WTC11 (cell line): ENCODE measurements at regions not wholly inside any gene's neighbourhood (a gene's known extent, or its start where the extent isn't known, plus 50 kb on each side); places are given as distances from the start of the nearest gene placed in this dataset.

Experiments used
- ATAC-seq: fragments of 200-7000 bp; cut with Tn5 transposase; 2 replicates; pipeline ENCODE4 v1.10.0; 2021; ENCODE audit warnings: mild to moderate bottlenecking, moderate library complexity
- CTCF ChIA-PET: fragments of 300-600 bp; sonication (Branson Sonifier 250); formaldehyde crosslinking; loops from one replicate; lab custom pipeline; 2021; ENCODE audit warnings: antibody characterized with exemption; lab: Charles Lee
- POLR2A ChIA-PET: fragments of 350-600 bp; sonication (Branson Sonifier 250); formaldehyde crosslinking; loops from one replicate; lab custom pipeline; 2021; ENCODE audit warnings: antibody characterized with exemption; lab: Charles Lee
- DNase-seq: peaks from one replicate; pipeline ENCODE4 v3.0.0; 2021; ENCODE audit warnings: low spot score
- H3K27ac Mint-ChIP-seq: 2 replicates; pipeline ENCODE4 v1.8.0; 2021; ENCODE audit warnings: mixed read lengths
- H3K27me3 Mint-ChIP-seq: 2 replicates; pipeline ENCODE4 v1.8.0; 2021; ENCODE audit warnings: low read depth, mild to moderate bottlenecking, moderate library complexity, mixed read lengths
- H3K36me3 Mint-ChIP-seq: 2 replicates; pipeline ENCODE4 v1.8.0; 2021; ENCODE audit warnings: mixed read lengths
- H3K4me1 Mint-ChIP-seq: 2 replicates; pipeline ENCODE4 v1.8.0; 2022; ENCODE audit warnings: mixed read lengths
- H3K4me3 Mint-ChIP-seq: 2 replicates; pipeline ENCODE4 v1.8.0; 2021; ENCODE audit warnings: mild to moderate bottlenecking, moderate library complexity, mixed read lengths
- H3K9me3 Mint-ChIP-seq: 2 replicates; pipeline ENCODE4 v1.8.0; 2021; ENCODE audit warnings: mixed read lengths
- ATF1 ChIP-seq: sonication (generic); formaldehyde crosslinking; IDR thresholded peaks from 2 replicates; pipeline ENCODE4 v1.8.1; 2023; ENCODE audit warnings: mild to moderate bottlenecking, moderate library complexity, missing genetic modification reagents
- FOXJ3 ChIP-seq: sonication (generic); formaldehyde crosslinking; IDR thresholded peaks from 2 replicates; pipeline ENCODE4 v1.9.0; 2021; ENCODE audit warnings: missing genetic modification reagents, mild to moderate bottlenecking, borderline replicate concordance
- GRHL2 ChIP-seq: fragments of 250-450 bp; sonication (Bioruptor Pico); IDR thresholded peaks from 2 replicates; pipeline ENCODE4 v1.8.0; 2022; ENCODE audit warnings: mild to moderate bottlenecking, moderate library complexity; ENCODE audit not compliant: insufficient replicate concordance, severe bottlenecking
- RELA ChIP-seq: sonication (generic); formaldehyde crosslinking; IDR thresholded peaks from 2 replicates; pipeline ENCODE4 v1.8.1; 2022; ENCODE audit warnings: missing genetic modification reagents, mild to moderate bottlenecking, borderline replicate concordance
- RORB ChIP-seq: fragments of 250-450 bp; sonication (Bioruptor Pico); IDR thresholded peaks from 2 replicates; pipeline ENCODE4 v1.9.0; 2021; ENCODE audit warnings: mild to moderate bottlenecking
- SOX15 ChIP-seq: fragments of 250-450 bp; sonication (Bioruptor Pico); IDR thresholded peaks from 2 replicates; pipeline ENCODE4 v1.9.0; 2021; ENCODE audit warnings: mild to moderate bottlenecking
- TEAD4 ChIP-seq: sonication (generic); formaldehyde crosslinking; IDR thresholded peaks from 2 replicates; pipeline ENCODE4 v1.8.0; 2022; ENCODE audit warnings: mild to moderate bottlenecking, missing genetic modification reagents
- ZNF232 ChIP-seq: sonication (generic); formaldehyde crosslinking; IDR thresholded peaks from 2 replicates; pipeline ENCODE4 v1.8.0; 2022; ENCODE audit warnings: mild to moderate bottlenecking, missing genetic modification reagents
- TF ChIP-seq, protein P1 (sequence below): sonication (generic); formaldehyde crosslinking; IDR thresholded peaks from 2 replicates; pipeline ENCODE4 v1.8.0; 2022; ENCODE audit warnings: mild to moderate bottlenecking, missing genetic modification reagents
- TF ChIP-seq, protein P2 (sequence below): sonication (generic); formaldehyde crosslinking; conservative IDR thresholded peaks from 2 replicates; pipeline ENCODE4 v1.8.1; 2023; ENCODE audit warnings: mild to moderate bottlenecking, low read depth, missing genetic modification reagents, moderate library complexity
- TF ChIP-seq, protein P3 (sequence below): fragments of 250-450 bp; sonication (Bioruptor Pico); IDR thresholded peaks from 2 replicates; pipeline ENCODE4 v1.9.0; 2021; ENCODE audit warnings: mild to moderate bottlenecking, borderline replicate concordance
- TF ChIP-seq, protein P4 (sequence below): fragments of 250-450 bp; sonication (Bioruptor Pico); IDR thresholded peaks from 2 replicates; pipeline ENCODE4 v1.9.0; 2021; ENCODE audit warnings: mild to moderate bottlenecking
- TF ChIP-seq, protein P5 (sequence below): sonication (generic); formaldehyde crosslinking; IDR thresholded peaks from 2 replicates; pipeline ENCODE4 v1.8.1; 2022; ENCODE audit warnings: mild to moderate bottlenecking, missing genetic modification reagents, moderate library complexity, borderline replicate concordance
- TF ChIP-seq, protein P6 (sequence below): fragments of 250-450 bp; sonication (Bioruptor Pico); IDR thresholded peaks from 2 replicates; pipeline ENCODE4 v1.9.0; 2021; ENCODE audit warnings: mild to moderate bottlenecking
- TF ChIP-seq, protein P7 (sequence below): fragments of 200-600 bp; IDR thresholded peaks from 2 replicates; pipeline ENCODE4 v1.8.0; 2022; ENCODE audit warnings: antibody characterized with exemption
- TF ChIP-seq, protein P8 (sequence below): sonication (generic); formaldehyde crosslinking; IDR thresholded peaks from 2 replicates; pipeline ENCODE4 v1.8.1; 2022; ENCODE audit warnings: missing genetic modification reagents, borderline replicate concordance
- TF ChIP-seq, protein P9 (sequence below): sonication (generic); formaldehyde crosslinking; IDR thresholded peaks from 2 replicates; pipeline ENCODE4 v1.8.1; 2023; ENCODE audit warnings: mild to moderate bottlenecking, moderate library complexity, missing genetic modification reagents

DNA sequence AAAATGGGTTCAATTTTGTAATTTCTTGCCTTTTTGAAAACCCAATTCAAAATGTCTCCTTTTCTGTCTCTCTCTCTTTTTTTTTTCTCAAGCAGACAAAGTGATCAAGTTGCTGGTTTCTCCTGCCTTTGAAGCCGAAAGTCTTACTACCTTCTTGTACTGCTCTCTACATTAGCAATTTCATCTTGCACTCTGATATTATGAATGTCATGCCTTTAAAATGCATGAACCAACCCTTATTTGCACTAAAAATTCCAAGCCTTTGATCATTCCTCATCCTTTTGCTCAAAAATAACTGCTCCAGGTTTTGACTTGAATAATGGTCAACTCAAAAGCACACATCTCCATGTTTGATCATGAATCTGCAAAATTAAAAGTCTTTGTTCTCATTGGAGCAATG, 125.2 kb downstream of the CETN3 start (continued):
- TF ChIP-seq, protein P1, sequence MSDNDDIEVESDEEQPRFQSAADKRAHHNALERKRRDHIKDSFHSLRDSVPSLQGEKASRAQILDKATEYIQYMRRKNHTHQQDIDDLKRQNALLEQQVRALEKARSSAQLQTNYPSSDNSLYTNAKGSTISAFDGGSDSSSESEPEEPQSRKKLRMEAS: no peak
- TF ChIP-seq SOX15 (CRISPR knock-in tag): no peak
- TF ChIP-seq, protein P2, sequence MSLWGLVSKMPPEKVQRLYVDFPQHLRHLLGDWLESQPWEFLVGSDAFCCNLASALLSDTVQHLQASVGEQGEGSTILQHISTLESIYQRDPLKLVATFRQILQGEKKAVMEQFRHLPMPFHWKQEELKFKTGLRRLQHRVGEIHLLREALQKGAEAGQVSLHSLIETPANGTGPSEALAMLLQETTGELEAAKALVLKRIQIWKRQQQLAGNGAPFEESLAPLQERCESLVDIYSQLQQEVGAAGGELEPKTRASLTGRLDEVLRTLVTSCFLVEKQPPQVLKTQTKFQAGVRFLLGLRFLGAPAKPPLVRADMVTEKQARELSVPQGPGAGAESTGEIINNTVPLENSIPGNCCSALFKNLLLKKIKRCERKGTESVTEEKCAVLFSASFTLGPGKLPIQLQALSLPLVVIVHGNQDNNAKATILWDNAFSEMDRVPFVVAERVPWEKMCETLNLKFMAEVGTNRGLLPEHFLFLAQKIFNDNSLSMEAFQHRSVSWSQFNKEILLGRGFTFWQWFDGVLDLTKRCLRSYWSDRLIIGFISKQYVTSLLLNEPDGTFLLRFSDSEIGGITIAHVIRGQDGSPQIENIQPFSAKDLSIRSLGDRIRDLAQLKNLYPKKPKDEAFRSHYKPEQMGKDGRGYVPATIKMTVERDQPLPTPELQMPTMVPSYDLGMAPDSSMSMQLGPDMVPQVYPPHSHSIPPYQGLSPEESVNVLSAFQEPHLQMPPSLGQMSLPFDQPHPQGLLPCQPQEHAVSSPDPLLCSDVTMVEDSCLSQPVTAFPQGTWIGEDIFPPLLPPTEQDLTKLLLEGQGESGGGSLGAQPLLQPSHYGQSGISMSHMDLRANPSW: no peak
- no peak for TF ChIP-seq FOXJ3 (CRISPR knock-in tag)
- no peak for TF ChIP-seq ZNF232 (CRISPR knock-in tag)

DNA sequence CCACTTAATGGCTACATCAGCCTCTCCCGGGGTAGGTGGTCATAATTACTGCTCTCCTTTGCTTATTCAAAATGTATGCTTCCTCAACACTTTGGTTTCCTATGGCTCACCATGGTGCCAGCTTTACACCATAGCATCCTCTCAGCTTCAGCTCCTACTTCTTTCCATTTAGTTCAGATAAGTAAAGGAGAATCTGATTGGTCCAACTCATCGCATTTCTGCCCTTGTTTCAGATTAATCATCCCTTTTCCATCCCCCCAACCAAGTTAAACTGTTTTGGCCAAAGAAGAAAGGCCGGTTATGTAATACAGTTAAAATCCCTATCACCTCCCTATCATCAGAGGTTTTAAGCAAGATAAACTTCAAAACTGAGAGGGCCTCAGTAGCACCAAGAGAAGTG, 130.5 kb downstream of the CETN3 start:
- Mint-ChIP-seq H3K27me3 (no peaks in the 10 kb centered on the region), H3K36me3 (no peaks in the 10 kb centered on the region), H3K27ac (no peak overlapping the region), H3K4me1 (peaks cover 12% of the 10 kb centered on the region), H3K9me3 (no peaks in the 10 kb centered on the region), H3K4me3 (no peak overlapping the region)
- CTCF ChIA-PET: no interaction called here
- POLR2A ChIA-PET: no interaction called here
- no peak for DNase-seq
- ATAC-seq: no peak; the same call in 1 of the 2 replicates
- TF ChIP-seq, protein P3, sequence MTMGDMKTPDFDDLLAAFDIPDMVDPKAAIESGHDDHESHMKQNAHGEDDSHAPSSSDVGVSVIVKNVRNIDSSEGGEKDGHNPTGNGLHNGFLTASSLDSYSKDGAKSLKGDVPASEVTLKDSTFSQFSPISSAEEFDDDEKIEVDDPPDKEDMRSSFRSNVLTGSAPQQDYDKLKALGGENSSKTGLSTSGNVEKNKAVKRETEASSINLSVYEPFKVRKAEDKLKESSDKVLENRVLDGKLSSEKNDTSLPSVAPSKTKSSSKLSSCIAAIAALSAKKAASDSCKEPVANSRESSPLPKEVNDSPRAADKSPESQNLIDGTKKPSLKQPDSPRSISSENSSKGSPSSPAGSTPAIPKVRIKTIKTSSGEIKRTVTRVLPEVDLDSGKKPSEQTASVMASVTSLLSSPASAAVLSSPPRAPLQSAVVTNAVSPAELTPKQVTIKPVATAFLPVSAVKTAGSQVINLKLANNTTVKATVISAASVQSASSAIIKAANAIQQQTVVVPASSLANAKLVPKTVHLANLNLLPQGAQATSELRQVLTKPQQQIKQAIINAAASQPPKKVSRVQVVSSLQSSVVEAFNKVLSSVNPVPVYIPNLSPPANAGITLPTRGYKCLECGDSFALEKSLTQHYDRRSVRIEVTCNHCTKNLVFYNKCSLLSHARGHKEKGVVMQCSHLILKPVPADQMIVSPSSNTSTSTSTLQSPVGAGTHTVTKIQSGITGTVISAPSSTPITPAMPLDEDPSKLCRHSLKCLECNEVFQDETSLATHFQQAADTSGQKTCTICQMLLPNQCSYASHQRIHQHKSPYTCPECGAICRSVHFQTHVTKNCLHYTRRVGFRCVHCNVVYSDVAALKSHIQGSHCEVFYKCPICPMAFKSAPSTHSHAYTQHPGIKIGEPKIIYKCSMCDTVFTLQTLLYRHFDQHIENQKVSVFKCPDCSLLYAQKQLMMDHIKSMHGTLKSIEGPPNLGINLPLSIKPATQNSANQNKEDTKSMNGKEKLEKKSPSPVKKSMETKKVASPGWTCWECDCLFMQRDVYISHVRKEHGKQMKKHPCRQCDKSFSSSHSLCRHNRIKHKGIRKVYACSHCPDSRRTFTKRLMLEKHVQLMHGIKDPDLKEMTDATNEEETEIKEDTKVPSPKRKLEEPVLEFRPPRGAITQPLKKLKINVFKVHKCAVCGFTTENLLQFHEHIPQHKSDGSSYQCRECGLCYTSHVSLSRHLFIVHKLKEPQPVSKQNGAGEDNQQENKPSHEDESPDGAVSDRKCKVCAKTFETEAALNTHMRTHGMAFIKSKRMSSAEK: no peak
- TF ChIP-seq ATF1 (CRISPR knock-in tag) (no peak), RELA (CRISPR knock-in tag) (no peak), SOX15 (CRISPR knock-in tag) (no peak), GRHL2 (no peak), TEAD4 (CRISPR knock-in tag) (no peak), RORB (CRISPR knock-in tag) (no peak), ZNF232 (CRISPR knock-in tag) (no peak)
- TF ChIP-seq, protein P4, sequence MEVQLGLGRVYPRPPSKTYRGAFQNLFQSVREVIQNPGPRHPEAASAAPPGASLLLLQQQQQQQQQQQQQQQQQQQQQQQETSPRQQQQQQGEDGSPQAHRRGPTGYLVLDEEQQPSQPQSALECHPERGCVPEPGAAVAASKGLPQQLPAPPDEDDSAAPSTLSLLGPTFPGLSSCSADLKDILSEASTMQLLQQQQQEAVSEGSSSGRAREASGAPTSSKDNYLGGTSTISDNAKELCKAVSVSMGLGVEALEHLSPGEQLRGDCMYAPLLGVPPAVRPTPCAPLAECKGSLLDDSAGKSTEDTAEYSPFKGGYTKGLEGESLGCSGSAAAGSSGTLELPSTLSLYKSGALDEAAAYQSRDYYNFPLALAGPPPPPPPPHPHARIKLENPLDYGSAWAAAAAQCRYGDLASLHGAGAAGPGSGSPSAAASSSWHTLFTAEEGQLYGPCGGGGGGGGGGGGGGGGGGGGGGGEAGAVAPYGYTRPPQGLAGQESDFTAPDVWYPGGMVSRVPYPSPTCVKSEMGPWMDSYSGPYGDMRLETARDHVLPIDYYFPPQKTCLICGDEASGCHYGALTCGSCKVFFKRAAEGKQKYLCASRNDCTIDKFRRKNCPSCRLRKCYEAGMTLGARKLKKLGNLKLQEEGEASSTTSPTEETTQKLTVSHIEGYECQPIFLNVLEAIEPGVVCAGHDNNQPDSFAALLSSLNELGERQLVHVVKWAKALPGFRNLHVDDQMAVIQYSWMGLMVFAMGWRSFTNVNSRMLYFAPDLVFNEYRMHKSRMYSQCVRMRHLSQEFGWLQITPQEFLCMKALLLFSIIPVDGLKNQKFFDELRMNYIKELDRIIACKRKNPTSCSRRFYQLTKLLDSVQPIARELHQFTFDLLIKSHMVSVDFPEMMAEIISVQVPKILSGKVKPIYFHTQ (CRISPR knock-in tag): no peak
- TF ChIP-seq, protein P5, sequence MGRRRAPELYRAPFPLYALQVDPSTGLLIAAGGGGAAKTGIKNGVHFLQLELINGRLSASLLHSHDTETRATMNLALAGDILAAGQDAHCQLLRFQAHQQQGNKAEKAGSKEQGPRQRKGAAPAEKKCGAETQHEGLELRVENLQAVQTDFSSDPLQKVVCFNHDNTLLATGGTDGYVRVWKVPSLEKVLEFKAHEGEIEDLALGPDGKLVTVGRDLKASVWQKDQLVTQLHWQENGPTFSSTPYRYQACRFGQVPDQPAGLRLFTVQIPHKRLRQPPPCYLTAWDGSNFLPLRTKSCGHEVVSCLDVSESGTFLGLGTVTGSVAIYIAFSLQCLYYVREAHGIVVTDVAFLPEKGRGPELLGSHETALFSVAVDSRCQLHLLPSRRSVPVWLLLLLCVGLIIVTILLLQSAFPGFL: no peak
- TF ChIP-seq, protein P6, sequence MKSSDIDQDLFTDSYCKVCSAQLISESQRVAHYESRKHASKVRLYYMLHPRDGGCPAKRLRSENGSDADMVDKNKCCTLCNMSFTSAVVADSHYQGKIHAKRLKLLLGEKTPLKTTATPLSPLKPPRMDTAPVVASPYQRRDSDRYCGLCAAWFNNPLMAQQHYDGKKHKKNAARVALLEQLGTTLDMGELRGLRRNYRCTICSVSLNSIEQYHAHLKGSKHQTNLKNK (CRISPR knock-in tag): no peak
- TF ChIP-seq, protein P7, sequence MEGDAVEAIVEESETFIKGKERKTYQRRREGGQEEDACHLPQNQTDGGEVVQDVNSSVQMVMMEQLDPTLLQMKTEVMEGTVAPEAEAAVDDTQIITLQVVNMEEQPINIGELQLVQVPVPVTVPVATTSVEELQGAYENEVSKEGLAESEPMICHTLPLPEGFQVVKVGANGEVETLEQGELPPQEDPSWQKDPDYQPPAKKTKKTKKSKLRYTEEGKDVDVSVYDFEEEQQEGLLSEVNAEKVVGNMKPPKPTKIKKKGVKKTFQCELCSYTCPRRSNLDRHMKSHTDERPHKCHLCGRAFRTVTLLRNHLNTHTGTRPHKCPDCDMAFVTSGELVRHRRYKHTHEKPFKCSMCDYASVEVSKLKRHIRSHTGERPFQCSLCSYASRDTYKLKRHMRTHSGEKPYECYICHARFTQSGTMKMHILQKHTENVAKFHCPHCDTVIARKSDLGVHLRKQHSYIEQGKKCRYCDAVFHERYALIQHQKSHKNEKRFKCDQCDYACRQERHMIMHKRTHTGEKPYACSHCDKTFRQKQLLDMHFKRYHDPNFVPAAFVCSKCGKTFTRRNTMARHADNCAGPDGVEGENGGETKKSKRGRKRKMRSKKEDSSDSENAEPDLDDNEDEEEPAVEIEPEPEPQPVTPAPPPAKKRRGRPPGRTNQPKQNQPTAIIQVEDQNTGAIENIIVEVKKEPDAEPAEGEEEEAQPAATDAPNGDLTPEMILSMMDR: no peak
- TF ChIP-seq, protein P8, sequence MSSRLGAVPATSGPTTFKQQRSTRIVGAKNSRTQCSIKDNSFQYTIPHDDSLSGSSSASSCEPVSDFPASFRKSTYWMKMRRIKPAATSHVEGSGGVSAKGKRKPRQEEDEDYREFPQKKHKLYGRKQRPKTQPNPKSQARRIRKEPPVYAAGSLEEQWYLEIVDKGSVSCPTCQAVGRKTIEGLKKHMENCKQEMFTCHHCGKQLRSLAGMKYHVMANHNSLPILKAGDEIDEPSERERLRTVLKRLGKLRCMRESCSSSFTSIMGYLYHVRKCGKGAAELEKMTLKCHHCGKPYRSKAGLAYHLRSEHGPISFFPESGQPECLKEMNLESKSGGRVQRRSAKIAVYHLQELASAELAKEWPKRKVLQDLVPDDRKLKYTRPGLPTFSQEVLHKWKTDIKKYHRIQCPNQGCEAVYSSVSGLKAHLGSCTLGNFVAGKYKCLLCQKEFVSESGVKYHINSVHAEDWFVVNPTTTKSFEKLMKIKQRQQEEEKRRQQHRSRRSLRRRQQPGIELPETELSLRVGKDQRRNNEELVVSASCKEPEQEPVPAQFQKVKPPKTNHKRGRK (CRISPR knock-in tag): no peak
- TF ChIP-seq, protein P9, sequence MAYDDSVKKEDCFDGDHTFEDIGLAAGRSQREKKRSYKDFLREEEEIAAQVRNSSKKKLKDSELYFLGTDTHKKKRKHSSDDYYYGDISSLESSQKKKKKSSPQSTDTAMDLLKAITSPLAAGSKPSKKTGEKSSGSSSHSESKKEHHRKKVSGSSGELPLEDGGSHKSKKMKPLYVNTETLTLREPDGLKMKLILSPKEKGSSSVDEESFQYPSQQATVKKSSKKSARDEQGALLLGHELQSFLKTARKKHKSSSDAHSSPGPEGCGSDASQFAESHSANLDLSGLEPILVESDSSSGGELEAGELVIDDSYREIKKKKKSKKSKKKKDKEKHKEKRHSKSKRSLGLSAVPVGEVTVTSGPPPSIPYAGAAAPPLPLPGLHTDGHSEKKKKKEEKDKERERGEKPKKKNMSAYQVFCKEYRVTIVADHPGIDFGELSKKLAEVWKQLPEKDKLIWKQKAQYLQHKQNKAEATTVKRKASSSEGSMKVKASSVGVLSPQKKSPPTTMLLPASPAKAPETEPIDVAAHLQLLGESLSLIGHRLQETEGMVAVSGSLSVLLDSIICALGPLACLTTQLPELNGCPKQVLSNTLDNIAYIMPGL (CRISPR knock-in tag): no peak
